Esophagus muscularis mucosa (tissue), 3 donors: ENCODE measurements at regions not wholly inside any gene's neighbourhood (a gene's known extent, or its start where the extent isn't known, plus 50 kb on each side); places are given as distances from the start of the nearest gene placed in this dataset.

ENCODE experiments used
- CTCF ChIP-seq, 3 experiments: fragments of 200-600 bp in 2 of 3; fragments of 450-650 bp in 1 of 3; sonication (generic) in 2 of 3; IDR thresholded peaks; one replicate each; pipeline ENCODE4 v1.5.1; 2017 to 2019; ENCODE audit warnings: antibody characterized with exemption in 3 of 3, mild to moderate bottlenecking in 2 of 3, moderate library complexity in 1 of 3
- POLR2A ChIP-seq: fragments of 450-650 bp; IDR thresholded peaks from one replicate; pipeline ENCODE4 v1.6.1; 2017; ENCODE audit warnings: antibody characterized with exemption, moderate library complexity, mild to moderate bottlenecking, low read depth
- POLR2AphosphoS5 ChIP-seq, 2 donors: sonication (generic); formaldehyde crosslinking; IDR thresholded peaks; one replicate each; pipeline ENCODE4 v1.6.1; 2017; ENCODE audit warnings: antibody characterized with exemption in 2 of 2

- TF ChIP-seq POLR2AphosphoS5 (IDR thresholded peaks at IDR 0.05) (no peak), POLR2A (no peak), CTCF (IDR thresholded peaks at IDR 0.05) (no peak)
Measured at GRCh38 chr13:87810391-87810801, 139.2 kb downstream of the SLITRK5 start.
